ENCODE measurements at regions not wholly inside any gene's neighbourhood (a gene's known extent, or its start where the extent isn't known, plus 50 kb on each side); places are given as distances from the start of the nearest gene placed in this dataset.

DNA sequence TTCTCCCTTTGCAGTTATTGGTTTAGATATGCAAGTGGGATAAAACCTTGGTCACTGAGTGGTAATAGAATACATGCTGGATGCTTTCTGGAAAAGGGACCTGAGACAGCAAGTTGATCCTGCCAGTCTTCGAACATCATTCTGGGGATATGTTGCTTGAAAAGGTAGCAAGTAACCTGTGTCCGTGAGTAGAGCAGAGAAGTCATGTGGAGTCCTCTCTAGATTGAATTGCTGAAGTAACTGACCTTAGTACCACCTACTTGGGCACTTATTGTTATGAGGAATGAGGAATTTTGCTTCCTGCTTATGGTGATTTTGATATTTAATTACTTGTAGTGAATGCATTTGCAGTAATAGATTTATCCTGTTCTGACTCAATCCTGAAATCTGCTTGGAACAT lies 367.3 kb upstream of the IMPG1 start:
- Histone ChIP-seq H3K9ac (ENCODE audit: low read length) (no peak overlapping the region), H3K27ac (ENCODE audit: low read depth, low read length) (no peak overlapping the region)

DNA sequence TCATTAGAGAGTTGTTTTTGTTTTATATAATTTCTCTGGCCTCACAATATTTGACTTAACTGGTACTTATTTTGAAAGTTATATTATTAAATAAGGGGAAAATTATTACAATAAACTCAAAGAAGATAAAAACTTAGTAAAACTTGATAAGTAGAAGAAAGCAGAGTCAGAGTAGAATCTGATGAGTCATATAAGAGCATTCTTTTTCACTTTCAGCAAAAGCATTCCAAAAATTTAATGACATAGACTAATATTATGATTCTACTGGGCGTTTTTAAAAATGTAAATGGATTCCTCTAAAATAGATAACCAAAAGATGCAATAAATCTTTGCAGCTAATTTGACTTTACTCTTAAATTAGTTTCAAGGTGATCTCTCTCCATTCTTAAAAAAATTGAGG lies 366.3 kb upstream of the IMPG1 start:
- Histone ChIP-seq H3K9ac (ENCODE audit: low read length) (no peak overlapping the region), H3K9me3 (ENCODE audit: control insufficient read depth, insufficient read depth, low read depth, low read length) (0 out of 2 replicates have a peak, but pooled peaks cover 2% of the 10 kb centered on the region), H3K4me3 (ENCODE audit: low read depth, low read length) (no peak overlapping the region), H3K27me3 (ENCODE audit: control insufficient read depth, insufficient read depth, low read length) (no peaks in the 10 kb centered on the region), H3K4me1 (ENCODE audit: control insufficient read depth, insufficient read depth, low read length) (peaks cover 18% of the 10 kb centered on the region), H3K27ac (ENCODE audit: low read depth, low read length) (no peak overlapping the region), H3K36me3 (ENCODE audit: control insufficient read depth, insufficient read depth, low read length) (no peaks in the 10 kb centered on the region)

More for the DNA sequence above, 367.3 kb upstream of the IMPG1 start:
- Histone ChIP-seq H3K36me3 (ENCODE audit: control insufficient read depth, insufficient read depth, low read length) (no peaks in the 10 kb centered on the region), H3K9me3 (ENCODE audit: control insufficient read depth, insufficient read depth, low read depth, low read length) (0 out of 2 replicates have a peak, but pooled peaks cover 2% of the 10 kb centered on the region), H3K4me3 (ENCODE audit: low read depth, low read length) (no peak overlapping the region), H3K4me1 (ENCODE audit: control insufficient read depth, insufficient read depth, low read length) (peaks cover 18% of the 10 kb centered on the region), H3K27me3 (ENCODE audit: control insufficient read depth, insufficient read depth, low read length) (no peaks in the 10 kb centered on the region)

DNA sequence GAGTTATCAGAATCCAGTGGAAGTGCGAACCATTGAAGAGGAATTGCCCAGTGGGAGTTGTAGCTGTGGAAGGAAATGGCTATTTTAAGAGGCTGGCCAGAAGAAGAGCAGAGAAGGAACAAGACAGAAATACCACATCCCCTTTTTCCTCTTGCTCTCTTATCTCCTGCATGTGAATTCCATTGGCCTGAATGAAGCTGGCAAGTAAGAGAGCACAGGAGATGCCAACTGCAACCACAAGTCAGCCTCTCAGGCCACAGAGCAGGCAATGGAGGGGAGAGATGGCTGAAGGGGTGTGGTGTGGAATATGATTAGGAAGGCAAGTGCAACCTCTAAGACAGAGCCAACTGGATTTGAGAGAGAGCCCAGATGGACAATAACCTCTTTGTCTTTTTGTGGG lies 362.7 kb upstream of the IMPG1 start:
- Histone ChIP-seq H3K4me3 (ENCODE audit: low read depth, low read length) (no peak overlapping the region), H3K27ac (ENCODE audit: low read depth, low read length) (no peak overlapping the region)

DNA sequence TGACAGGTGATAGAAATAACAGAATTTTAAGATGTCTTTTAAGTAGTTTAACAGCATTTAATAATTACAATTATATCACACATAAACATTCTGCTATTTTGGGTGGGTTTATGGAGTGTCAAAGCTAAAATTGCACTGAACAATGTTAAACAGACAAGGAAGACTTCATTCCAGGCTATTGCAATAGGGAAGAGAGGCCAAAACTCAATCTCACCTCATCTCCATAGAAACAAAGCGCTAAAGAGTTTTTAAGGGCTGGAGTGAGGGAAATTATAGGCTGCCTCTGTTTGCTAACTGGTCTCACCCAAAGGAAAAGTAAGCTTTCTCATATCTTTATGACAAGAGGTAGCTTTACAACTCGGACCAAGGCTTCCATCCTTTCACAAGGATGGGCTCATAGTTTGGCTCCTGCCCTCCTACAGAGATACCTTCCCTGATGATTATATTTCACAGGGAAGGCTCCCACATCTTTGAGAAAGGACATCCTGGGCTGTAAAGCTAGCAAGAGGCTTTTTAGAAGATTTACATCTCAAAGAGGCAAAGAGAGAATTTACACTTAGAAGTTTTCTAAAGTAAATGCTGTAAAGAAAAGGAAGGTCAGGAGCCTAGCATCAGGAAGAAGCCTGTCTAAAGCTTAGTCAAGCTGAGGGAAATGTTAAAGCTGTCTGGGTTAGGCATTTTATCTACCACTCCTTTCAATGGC lies 350.2 kb upstream of the IMPG1 start:
- Histone ChIP-seq H3K4me3 (ENCODE audit: low read depth, low read length) (no peak overlapping the region), H3K27me3 (ENCODE audit: control insufficient read depth, insufficient read depth, low read length) (peaks cover 26% of the 10 kb centered on the region; the same call in 1 of the 2 replicates), H3K9me3 (ENCODE audit: control insufficient read depth, insufficient read depth, low read depth, low read length) (no peaks in the 10 kb centered on the region), H3K27ac (ENCODE audit: low read depth, low read length) (no peak overlapping the region), H3K9ac (ENCODE audit: low read length) (no peak overlapping the region), H3K36me3 (ENCODE audit: control insufficient read depth, insufficient read depth, low read length) (no peaks in the 10 kb centered on the region), H3K4me1 (ENCODE audit: control insufficient read depth, insufficient read depth, low read length) (peaks cover 9% of the 10 kb centered on the region; the same call in 1 of the 2 replicates)

More for the DNA sequence above, 362.7 kb upstream of the IMPG1 start:
- H3K9ac ChIP-seq (ENCODE audit: low read length) = no peak overlapping the region
- H3K27me3 ChIP-seq (ENCODE audit: control insufficient read depth, insufficient read depth, low read length) = no peaks in the 10 kb centered on the region
- no peaks in the 10 kb centered on the region for H3K36me3 ChIP-seq (ENCODE audit: control insufficient read depth, insufficient read depth, low read length)
- no peaks in the 10 kb centered on the region for H3K9me3 ChIP-seq (ENCODE audit: control insufficient read depth, insufficient read depth, low read depth, low read length)
- H3K4me1 ChIP-seq (ENCODE audit: control insufficient read depth, insufficient read depth, low read length) = peaks cover 11% of the 10 kb centered on the region

DNA sequence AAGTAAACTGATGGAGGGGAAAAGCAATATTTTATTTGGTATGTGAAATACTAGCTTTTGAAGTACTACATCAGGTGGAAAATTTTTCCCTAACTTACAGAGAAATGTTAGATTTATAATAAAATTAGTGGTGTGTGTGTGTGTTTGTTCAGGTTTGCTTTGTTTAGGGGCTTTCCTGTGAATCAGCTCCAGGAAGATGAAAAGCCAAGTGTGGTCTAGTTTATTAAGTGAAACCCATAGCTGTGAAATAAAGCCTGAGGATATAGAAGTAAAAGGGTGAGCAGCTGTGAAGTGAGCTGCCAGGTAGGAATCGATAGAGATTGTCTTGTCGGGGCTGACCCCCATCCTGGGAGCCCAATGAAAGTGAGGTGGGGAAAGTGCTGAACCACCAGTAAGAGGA lies 347.6 kb upstream of the IMPG1 start:
- Histone ChIP-seq H3K4me1 (ENCODE audit: control insufficient read depth, insufficient read depth, low read length) (peaks cover 9% of the 10 kb centered on the region; the same call in 1 of the 2 replicates), H3K9me3 (ENCODE audit: control insufficient read depth, insufficient read depth, low read depth, low read length) (no peaks in the 10 kb centered on the region), H3K27me3 (ENCODE audit: control insufficient read depth, insufficient read depth, low read length) (peaks cover 26% of the 10 kb centered on the region; the same call in 1 of the 2 replicates), H3K36me3 (ENCODE audit: control insufficient read depth, insufficient read depth, low read length) (no peaks in the 10 kb centered on the region), H3K4me3 (ENCODE audit: low read depth, low read length) (no peak overlapping the region), H3K27ac (ENCODE audit: low read depth, low read length) (no peak overlapping the region), H3K9ac (ENCODE audit: low read length) (no peak overlapping the region)

DNA sequence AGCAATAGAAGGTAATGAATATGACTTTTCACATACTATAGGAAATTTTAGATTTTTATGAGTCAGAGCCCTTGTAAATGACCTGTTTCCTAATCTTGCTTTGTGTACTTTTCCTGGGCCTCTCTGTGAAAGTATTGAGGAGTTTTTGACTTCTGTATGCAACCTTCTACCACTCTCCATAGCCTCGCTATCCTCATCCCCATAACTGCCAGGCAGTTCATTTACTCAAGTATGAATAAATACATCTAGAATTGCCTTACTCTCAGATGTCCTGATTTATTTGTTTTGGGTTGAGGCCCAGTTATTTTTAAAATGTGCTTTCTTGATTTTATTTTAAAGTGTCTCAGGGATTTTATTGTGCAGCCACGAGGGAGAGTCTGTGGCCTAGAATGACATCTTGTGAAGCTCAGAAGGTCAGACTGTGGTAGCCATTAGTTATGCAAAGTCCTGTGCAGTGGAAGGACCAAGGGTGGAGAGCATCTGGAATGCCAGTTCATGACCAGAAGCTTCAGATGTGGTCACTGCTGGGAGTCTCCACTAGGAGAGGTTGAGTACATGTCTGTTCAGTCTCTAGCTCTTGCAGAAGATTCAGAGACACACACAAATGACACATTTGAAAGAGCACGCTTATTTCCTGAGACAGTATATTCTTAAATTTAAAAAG lies 346.2 kb upstream of the IMPG1 start:
- H3K36me3 ChIP-seq (ENCODE audit: control insufficient read depth, insufficient read depth, low read length) = no peaks in the 10 kb centered on the region
- H3K27me3 ChIP-seq (ENCODE audit: control insufficient read depth, insufficient read depth, low read length) = peaks cover 15% of the 10 kb centered on the region; the same call in 1 of the 2 replicates
- peaks cover 9% of the 10 kb centered on the region; the same call in 1 of the 2 replicates for H3K4me1 ChIP-seq (ENCODE audit: control insufficient read depth, insufficient read depth, low read length)
- H3K27ac ChIP-seq (ENCODE audit: low read depth, low read length) = no peak overlapping the region
- H3K9me3 ChIP-seq (ENCODE audit: control insufficient read depth, insufficient read depth, low read depth, low read length) = no peaks in the 10 kb centered on the region
- no peak overlapping the region for H3K9ac ChIP-seq (ENCODE audit: low read length)
- H3K4me3 ChIP-seq (ENCODE audit: low read depth, low read length) = no peak overlapping the region

DNA sequence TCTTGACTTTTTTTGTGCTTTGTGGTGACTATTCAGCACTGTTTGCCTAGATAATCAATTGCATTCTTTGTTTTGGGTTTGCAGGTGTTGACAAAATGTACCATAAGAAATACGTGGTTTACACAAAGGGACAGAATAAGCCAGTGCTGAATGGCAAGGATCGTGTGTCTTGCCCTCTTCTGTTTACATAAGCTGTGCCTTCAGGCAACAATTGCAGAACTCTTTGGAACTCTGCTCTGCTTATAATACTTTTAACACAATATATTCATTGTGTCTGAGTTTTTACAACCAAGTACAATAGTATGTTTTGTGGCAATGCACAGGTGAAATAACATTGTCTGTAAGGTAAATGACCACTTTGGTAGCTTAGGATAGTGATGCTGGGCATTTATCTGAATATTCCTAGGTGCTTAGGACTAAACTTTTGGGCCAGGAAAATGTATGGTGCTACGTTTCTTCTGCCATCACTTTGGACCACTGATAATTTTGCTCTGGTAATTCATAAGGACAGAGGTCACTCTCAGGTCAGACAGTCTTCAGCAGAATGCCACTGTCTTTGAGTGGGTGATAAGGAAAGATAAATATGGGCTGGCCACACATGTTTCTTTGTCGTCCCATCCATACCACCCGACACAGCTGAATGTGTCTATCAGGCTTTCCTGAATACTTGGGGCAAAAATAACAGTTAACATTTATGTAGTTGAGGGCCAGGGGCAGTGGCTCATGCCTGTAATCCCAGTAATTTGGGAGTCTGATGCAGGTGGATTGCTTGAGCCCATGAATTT lies 344.6 kb upstream of the IMPG1 start:
- Histone ChIP-seq H3K9me3 (ENCODE audit: control insufficient read depth, insufficient read depth, low read depth, low read length) (no peaks in the 10 kb centered on the region), H3K9ac (ENCODE audit: low read length) (no peak overlapping the region), H3K36me3 (ENCODE audit: control insufficient read depth, insufficient read depth, low read length) (no peaks in the 10 kb centered on the region), H3K4me3 (ENCODE audit: low read depth, low read length) (no peak overlapping the region), H3K27me3 (ENCODE audit: control insufficient read depth, insufficient read depth, low read length) (peaks cover 8% of the 10 kb centered on the region; the same call in 1 of the 2 replicates), H3K4me1 (ENCODE audit: control insufficient read depth, insufficient read depth, low read length) (no peaks in the 10 kb centered on the region), H3K27ac (ENCODE audit: low read depth, low read length) (no peak overlapping the region)

DNA sequence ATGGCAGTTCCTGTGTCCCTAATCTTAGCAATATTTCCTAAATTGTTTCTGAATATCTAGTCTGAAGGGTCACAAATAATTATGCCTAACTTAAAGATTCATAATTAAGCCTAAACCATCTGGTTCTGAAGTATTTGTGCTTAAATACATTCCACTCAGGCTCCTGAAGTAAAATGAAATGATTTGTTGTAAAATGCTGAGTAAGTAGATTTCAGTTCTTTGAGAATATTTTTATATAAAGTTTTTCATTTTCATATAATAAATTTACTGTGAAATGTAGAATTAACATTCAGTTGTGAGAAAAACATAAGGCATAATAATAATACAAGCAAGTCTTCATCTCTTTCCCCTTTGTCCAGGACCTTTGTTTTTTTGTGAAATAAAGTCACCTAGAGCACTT lies 330.6 kb upstream of the IMPG1 start:
- no peaks in the 10 kb centered on the region for H3K27me3 ChIP-seq (ENCODE audit: control insufficient read depth, insufficient read depth, low read length)
- no peaks in the 10 kb centered on the region for H3K36me3 ChIP-seq (ENCODE audit: control insufficient read depth, insufficient read depth, low read length)
- no peak overlapping the region for H3K4me3 ChIP-seq (ENCODE audit: low read depth, low read length)
- no peak overlapping the region for H3K9ac ChIP-seq (ENCODE audit: low read length)
- H3K9me3 ChIP-seq (ENCODE audit: control insufficient read depth, insufficient read depth, low read depth, low read length) = no peaks in the 10 kb centered on the region
- H3K4me1 ChIP-seq (ENCODE audit: control insufficient read depth, insufficient read depth, low read length) = no peaks in the 10 kb centered on the region
- H3K27ac ChIP-seq (ENCODE audit: low read depth, low read length) = no peak overlapping the region

DNA sequence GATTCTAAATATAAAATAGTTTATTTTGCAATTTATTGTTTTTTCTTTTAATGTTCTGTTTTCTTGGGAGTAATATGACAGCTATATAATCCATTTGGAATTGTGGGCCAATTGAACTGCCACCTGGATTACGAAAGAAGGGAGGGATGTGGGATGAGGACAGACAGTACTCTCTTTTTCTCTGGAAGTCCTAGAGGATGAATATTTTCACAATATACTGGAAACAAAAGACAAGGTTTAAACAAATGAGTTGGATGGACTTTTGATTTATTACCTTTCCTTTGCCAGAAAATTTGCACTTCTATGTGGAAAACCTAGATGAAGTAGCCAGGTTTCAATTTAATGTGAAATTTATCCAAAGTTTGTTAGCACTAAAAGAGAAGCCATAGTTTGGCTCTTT lies 325.5 kb upstream of the IMPG1 start:
- H3K9ac ChIP-seq (ENCODE audit: low read length) = no peak overlapping the region
- H3K27ac ChIP-seq (ENCODE audit: low read depth, low read length) = no peak overlapping the region
- H3K4me1 ChIP-seq (ENCODE audit: control insufficient read depth, insufficient read depth, low read length) = no peaks in the 10 kb centered on the region

DNA sequence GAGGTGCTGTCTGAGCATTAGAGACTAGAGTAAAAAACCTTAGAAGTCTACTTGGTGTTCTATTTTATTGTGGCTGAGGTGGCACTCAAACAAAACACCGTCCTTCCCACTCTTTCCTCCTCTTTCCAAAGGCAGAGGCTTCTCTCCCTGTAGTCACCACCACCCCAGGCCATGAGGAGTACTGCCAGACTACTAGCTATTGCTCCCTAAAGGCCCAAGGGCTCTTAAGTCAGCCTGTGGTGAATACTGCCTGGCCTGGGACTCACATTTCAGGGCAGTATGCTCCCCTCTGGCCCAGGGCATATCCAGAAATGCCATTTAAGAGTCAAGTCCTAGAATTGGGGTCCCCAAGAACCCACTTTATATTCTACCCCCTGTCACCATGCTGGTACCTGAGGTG lies 309.7 kb upstream of the IMPG1 start:
- H3K36me3 ChIP-seq (ENCODE audit: control insufficient read depth, insufficient read depth, low read length) = no peaks in the 10 kb centered on the region
- H3K27ac ChIP-seq (ENCODE audit: low read depth, low read length) = no peak overlapping the region
- H3K27me3 ChIP-seq (ENCODE audit: control insufficient read depth, insufficient read depth, low read length) = no peaks in the 10 kb centered on the region
- no peaks in the 10 kb centered on the region for H3K4me1 ChIP-seq (ENCODE audit: control insufficient read depth, insufficient read depth, low read length)
- H3K9ac ChIP-seq (ENCODE audit: low read length) = no peak overlapping the region
- no peak overlapping the region for H3K4me3 ChIP-seq (ENCODE audit: low read depth, low read length)
- H3K9me3 ChIP-seq (ENCODE audit: control insufficient read depth, insufficient read depth, low read depth, low read length) = peaks cover 9% of the 10 kb centered on the region

More for the DNA sequence above, 325.5 kb upstream of the IMPG1 start:
- no peaks in the 10 kb centered on the region for H3K9me3 ChIP-seq (ENCODE audit: control insufficient read depth, insufficient read depth, low read depth, low read length)
- H3K36me3 ChIP-seq (ENCODE audit: control insufficient read depth, insufficient read depth, low read length) = no peaks in the 10 kb centered on the region
- no peak overlapping the region for H3K4me3 ChIP-seq (ENCODE audit: low read depth, low read length)
- H3K27me3 ChIP-seq (ENCODE audit: control insufficient read depth, insufficient read depth, low read length) = no peaks in the 10 kb centered on the region

DNA sequence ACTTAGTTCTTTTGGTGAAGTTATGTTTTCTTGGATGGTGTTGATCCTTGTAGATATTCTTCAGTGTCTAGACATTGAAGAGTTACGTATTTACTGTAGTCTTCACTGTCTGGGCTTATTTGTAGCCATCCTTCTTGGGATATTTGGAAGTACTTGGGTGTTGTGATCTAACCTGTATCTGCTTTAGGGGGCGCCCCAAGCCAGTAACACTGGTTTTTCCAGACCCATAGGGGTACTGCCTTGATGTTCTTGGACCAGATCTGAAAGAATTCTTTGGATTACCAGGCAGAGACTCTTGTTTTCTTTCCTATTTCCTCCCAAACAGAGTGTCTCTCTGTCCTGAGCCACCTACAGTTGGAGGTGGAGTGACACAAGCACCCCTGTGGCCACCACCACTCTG lies 309.1 kb upstream of the IMPG1 start:
- Histone ChIP-seq H3K4me3 (ENCODE audit: low read depth, low read length) (no peak overlapping the region), H3K9ac (ENCODE audit: low read length) (no peak overlapping the region), H3K27me3 (ENCODE audit: control insufficient read depth, insufficient read depth, low read length) (no peaks in the 10 kb centered on the region), H3K36me3 (ENCODE audit: control insufficient read depth, insufficient read depth, low read length) (no peaks in the 10 kb centered on the region), H3K27ac (ENCODE audit: low read depth, low read length) (no peak overlapping the region), H3K4me1 (ENCODE audit: control insufficient read depth, insufficient read depth, low read length) (no peaks in the 10 kb centered on the region), H3K9me3 (ENCODE audit: control insufficient read depth, insufficient read depth, low read depth, low read length) (peaks cover 13% of the 10 kb centered on the region)
